HTR-8/SVneo (cell line): ENCODE measurements at regions not wholly inside any gene's neighbourhood (a gene's known extent, or its start where the extent isn't known, plus 50 kb on each side); places are given as distances from the start of the nearest gene placed in this dataset.
"Not testable (repeated sequence)": the region's sequence is repeated elsewhere in the genome, so short reads cannot be mapped to it uniquely, and the experiment has no call there.

ENCODE experiments used
- DNase-seq: peaks from one replicate; pipeline ENCODE4 v3.0.0; 2011; ENCODE audit warnings: low spot score, mixed read lengths; ENCODE audit not compliant: insufficient read length
- FAIRE-seq: peaks from 2 replicates; lab custom pipeline; 2011; peaks lifted over from hg19 to GRCh38; lab: Jason Lieb, UNC

DNA sequence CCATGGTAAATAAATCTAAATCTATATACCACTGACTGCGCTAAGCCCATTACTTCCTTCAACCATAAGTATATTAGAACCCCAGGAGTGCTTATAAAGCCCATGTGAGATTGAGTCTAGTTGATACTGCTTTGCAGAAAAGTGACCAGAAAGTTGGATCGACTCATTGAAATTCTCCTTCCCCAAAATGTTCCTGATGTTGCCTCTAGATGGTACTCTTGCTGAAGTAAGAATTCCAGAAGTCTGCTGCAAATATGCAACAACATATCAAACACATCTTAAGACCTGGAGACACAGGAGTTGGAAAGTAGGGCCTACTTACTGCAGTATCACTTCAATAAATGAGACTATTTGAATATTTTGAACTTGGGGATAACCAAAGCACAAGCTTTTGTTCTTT is 550.8 kb downstream of the IPMK start:
- DNase-seq (no peak), FAIRE-seq (no peak)

DNA sequence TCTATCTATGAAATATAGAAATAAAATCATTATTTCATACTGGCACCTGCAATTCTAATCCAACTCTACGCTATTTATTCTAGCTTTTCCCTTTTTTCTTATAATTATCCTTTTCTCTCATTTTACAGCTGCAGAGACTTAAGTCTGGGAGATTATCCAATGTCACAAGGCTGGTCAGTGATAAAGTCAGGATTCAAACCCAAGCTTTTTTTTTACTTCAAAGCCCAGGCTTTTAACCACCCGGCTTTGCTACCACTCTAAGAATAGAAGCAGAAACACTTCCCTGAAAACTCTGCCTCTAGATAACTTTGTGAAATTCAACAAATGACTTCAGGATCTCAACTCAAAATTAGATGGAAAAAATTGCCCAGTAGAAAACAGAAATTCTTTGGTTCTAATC is 552.5 kb downstream of the IPMK start:
- no peak for DNase-seq
- FAIRE-seq: no peak

DNA sequence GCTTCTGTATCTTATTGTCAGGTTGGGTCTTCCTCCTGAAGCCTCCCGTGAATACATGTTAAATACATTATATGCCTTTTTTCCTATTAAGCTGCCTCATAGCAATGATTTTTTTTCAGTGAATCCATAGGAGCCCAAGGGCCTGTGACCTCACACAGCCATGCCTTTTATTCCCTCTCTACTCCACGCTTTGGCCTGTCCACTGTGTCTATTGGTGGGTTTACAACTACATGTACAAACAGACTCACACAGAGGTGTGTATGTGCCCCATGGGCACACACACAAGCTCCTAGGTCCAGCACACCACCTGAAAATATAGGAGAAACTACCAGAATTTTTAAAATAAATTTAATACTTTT is 560.4 kb downstream of the IPMK start:
- FAIRE-seq (no peak), DNase-seq (no peak)

DNA sequence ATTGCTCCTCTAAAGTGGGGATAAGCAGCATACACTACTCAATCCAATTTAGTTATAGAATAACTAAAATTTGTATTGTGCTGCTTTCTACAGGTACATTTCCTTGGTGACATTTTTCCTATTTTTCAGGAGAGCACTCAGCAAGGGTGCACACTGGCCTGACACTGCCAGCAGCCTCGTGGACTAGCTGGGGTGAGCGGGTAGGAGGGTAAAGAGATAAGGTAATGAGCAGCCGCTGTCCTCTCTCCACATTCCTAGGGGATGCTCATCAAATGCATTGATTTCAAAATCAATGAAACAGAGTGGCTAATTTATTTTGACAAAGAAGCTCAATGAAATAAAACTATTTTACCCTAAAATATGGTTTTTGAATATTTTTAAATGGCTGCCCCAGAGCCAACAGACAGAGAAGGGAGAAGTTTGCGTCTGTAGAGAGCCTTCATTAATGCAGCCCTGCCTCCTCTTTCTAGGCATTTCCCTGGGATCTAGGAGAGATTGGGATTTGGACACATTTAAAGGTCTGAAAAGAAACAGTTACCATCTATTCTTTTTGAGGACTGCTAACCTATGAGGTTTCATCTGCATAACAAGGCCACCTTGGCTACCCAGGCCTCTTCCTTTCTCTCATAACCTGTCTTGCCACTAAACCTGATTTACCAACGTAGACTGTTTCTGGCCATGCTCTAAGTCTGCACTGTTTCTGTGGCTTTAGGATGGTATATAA is 561.0 kb downstream of the IPMK start:
- DNase-seq (no peak), FAIRE-seq (no peak)

DNA sequence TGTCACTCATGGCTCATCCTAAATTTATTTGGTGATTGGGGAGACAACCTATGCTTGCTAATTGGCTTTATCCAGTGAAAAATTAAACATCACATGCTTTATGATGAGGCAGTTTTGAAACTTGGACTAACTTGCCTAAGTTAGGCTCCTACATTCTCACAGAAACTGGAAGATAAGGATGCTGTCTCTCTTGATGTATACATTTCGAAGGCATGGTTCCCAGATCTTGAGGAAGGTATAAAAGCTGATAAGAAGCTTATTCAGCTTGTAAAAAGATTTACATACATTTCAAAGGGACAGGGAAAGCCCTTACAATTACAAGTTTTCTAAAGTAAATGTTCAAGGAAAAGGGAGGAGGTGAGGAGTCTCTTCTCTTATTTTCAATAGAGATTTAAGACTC is 561.7 kb downstream of the IPMK start:
- FAIRE-seq (no peak), DNase-seq (no peak)

DNA sequence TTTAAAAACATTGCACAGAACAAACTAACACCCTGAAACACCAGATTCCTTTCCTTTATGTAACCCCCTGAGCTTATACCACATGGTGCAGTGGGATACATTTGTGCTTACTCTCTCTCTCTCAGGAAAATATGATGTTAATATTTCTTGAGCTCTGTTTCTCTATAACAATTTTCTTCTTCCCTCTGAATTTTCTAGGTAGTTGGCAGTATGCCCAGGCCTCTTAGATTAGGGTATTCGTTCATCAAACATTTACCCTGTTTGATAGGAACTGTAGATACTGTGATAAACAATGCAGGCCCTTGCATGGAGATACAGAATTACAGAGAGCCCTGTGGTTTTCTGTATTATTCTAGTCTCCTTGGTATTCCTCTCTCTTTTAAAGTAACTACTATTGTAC is 567.8 kb downstream of the IPMK start:
- FAIRE-seq (no peak), DNase-seq (no peak)

DNA sequence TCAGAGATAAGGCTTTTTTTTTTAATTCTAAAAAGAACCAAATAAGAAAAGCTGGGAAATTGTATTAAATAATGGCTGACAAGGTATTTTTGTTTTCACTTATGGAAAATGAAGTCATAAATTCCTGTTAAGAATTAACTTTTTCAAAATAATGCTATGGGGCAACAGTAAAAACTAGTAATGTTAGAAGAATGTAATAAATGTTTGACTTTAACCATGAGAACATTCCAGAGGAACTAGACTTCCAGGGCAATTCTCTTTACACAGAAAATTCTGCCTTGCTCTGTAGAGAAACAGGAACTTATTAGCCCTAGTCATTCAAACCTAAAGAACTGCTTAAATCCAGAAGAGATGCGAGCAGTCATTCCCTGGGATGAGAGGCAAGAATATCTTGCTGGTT is 571.1 kb downstream of the IPMK start:
- DNase-seq (peak; percentile 23), FAIRE-seq (no peak)

DNA sequence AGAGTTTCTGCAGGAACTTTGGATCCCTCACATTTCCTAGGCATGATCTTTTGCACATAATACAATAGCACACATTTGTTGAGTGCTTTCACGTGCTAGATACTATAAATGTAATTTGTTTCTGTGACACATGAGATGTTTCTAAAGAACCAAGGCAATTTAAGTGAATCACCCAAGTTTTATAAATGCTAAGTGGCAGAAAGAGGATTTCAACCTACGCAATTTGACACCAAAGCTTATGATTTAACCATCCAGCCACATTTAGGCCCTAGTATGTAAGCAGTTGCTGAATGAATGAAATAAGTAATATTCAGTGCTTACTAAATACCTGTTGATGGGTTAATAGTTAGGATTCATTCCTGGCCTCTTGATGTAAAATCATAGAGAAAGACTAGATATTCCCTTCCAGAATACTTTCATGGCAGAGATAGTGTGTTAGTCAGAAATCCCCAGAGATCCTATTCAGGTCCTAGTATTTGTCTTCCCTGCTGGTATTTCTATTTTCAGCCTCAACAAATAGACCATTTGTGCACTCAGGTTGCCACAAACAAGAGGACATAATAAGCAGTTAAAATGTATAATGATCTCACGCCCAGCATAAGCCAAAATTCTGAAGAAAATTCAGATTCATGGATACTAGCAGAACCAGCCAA is 572.6 kb downstream of the IPMK start:
- DNase-seq: no peak
- FAIRE-seq: no peak

DNA sequence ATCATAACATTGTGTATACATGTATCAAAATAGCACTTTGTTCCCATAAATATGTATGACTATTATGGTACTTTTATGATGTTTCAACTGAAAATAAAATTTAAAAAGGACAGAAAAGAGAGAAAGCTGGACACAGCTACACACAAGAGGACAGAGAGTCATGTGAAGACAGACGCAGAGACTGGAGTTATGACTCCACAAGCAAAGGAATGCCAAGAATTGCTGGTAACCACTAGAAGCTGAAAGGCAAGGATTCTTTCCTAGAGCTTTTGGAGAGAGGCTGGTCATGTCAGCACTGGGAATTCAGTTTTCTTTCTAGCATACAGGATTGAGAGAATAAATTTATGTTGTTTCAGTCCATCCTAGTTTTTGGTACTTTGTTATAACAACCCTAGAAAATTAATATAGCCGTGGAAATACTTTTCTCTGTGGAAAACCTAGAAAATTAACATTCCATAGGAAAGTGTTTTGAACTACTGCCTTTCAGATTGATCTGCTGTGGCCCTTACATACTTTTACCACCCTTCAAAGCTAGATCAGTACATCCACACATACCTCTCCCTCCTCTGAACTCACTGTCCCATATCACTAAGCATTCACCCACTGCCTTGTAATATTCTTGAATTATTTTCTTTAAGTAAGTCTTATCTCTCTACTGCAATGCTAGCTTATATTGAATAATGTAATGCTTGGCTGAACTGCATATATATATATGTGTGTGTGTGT is 575.3 kb downstream of the IPMK start:
- FAIRE-seq (no peak), DNase-seq (peak; percentile 23)

DNA sequence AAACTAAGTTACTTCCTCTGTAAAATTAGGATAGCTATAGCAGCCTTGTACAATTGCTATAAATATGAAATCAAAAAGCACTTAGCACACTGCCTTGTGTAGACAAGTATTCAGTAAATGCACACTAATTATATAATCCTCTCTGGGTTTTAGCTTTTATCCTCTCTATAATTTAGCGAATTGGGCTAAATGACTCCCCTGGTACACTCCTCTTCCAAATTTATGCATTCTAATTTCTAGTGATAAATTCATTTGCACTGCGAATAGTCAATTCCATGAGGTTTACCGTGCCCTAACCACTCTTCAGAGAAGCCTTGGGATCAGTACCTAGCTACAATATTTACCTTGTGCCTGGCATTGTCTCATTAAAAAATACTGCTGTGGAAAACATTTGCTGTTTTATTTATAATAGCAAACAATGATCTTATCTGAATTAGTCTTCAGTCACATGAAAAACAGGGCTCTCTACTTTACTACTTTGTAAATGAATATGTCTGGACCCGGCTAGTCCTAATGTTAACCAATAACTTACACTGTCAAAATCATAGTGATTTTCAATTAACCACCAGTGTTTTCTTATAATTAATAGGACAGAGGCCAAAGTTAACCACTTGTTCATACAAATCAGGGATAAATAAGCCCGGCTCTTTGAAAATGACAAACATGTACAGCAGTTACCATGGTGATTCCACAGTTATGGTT is 577.9 kb downstream of the IPMK start:
- FAIRE-seq: no peak
- no peak for DNase-seq

DNA sequence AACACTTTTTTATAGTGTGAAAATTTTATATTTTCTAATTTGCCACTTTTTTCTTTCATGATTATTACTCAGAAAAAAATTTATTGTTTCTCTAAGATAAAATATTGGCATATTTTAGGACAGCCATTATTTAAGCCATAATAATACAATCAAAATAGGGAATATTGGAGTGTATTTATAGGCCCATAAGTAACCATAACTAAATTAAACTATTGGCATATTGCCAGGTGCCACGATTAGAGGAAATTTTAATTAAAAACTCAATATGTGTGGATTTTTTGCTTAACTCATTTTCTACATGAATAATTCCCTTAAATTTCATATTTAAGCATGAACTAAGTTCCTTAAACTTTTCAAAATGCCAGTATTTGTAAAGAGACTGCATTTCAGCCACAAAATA is 587.8 kb downstream of the IPMK start:
- no peak for FAIRE-seq
- DNase-seq: no peak

DNA sequence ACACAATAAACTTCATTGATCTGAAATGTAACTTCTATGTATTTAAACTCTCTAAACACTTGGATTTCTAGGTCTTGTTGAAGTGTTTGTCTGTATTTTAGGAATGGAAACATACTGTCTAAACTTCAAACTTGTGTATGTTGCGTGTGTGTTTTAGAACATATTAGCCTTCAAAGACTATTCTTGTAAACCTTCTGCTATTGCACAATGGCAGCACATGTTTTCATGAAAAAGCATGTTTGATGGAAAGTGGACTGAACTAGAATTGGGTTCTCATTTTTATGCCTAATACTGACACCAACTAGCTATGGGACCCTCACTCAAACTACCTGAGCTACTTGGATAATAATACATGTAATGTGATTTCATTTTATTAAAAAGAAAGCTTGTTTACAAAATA is 592.6 kb downstream of the IPMK start:
- DNase-seq (no peak), FAIRE-seq (no peak)

DNA sequence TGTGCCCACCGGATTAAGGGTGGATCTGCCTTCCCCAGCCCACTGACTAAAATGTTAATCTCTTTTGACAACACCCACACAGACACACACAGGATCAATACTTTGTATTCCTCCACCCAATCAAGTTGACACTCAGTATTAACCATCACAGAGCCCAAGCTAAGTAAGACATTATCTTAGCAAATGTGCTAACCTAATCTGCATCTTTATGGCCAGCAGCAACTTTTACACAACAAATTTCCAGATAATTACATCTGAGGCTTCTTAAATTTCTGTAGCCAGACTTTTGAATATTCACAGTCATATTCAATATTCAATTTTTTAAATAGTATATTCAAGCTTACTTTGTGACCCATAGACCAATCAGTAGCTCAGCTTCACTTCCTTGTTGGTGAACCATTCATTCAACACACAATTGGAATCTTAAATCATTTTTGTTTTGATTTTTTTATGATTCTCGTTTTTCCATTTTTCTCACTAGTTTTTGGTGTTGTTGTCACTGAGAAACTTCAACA is 594.2 kb downstream of the IPMK start:
- DNase-seq (no peak), FAIRE-seq (no peak)

DNA sequence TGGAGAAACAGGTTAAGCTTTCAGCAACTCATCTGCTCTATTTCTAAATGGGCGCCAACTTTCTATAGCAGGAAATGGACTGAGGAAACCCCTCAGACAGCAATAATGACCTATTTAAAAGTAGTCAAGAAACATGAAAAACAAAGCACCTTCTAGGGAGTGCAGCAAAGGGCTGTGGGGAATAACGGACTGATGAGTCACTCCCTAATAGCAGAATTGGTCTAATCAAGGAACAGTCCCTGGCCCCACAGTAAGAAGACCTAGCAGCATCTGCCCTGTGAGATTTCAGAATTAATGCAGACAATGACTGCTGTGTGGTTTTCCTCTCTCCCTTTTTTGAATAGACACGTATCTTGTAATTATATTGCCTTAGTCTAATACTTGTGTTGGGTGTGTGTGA is 602.9 kb downstream of the IPMK start:
- DNase-seq (no peak), FAIRE-seq (no peak)

DNA sequence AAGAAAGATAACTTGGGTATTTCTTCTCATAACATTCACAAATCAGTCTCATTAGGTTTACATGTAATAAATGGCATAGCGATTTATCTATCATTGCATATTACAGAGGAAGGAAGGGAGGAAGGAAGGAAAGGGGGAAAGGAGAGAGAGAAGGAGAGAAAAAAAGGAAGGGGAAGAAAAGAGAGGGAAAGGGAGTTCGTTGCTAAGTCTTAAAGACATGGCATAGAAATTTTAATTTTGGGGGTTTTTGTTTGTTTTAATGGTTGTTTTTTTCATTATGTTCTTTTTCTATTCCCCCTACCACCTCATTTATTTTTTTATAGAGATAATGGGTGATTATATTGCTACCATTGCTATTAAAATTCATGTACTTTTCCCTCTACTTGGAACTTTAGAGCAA is 604.3 kb downstream of the IPMK start:
- DNase-seq (no peak), FAIRE-seq (no peak)

DNA sequence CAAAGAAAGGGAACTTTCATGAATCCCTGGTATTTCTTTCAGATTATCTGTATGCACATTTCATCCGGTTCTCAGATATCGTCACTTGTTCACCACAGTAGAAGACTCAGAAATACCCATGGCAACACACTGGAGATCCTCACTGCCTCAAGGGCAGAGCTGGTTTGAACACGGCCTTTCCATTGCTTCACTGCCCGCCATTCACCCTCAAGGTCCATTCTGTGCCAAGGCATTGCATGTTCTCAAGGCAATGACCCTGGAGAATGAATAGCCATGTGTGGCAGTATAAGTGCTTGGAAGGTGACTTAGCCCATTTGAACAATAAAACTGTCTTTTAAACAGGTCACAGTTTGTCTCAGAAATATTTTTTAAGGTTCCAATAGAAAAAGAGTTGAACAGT is 606.5 kb downstream of the IPMK start:
- DNase-seq: no peak
- no peak for FAIRE-seq

DNA sequence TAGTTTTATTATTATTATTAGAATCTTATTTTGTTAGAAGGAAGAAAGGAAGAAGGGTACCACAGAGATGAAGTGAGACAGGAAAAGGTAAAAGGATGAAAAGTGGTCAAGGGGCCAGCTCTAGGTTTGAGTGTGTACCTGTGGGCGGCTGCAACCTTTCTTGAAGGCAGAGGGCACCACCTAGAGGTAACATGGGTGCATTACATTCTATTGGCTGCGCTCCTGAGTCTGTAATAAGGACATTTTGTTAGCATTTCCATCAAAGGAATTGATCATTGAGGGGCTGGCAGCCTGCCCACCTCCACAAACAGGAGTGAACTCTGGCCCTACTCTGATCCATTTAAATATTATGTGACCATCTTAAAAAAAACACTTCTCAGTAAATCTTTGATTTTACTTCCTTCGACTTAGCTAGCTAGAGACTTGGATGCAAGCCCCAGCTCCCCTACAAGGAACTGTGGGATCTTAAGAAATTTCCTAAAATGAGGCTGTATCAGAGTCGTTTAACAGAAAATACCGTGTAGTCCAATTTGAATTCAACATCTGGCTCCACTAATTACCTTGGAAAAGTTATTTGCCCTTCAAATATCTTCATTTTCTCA is 610.4 kb downstream of the IPMK start:
- FAIRE-seq: no peak
- DNase-seq: peak; percentile 25

DNA sequence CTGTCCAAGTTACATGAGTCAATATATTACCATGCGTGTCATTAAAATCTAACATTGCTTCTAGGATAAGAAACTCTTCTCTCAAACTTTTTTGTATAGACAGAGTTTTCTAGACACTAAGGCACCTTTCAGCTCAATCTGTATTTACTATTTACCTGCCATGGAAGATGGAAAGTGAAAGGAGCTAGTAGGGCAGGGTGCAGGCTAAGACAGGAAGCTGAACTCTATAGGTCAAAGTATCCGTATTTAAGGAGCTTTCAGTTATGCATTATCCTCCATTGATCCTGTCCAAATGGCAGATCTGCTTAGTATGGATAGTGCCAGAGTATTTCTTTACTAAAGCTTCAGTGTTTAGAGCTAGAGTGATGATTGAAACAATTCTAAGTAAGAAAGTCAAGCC is 612.8 kb downstream of the IPMK start:
- no peak for FAIRE-seq
- no peak for DNase-seq

DNA sequence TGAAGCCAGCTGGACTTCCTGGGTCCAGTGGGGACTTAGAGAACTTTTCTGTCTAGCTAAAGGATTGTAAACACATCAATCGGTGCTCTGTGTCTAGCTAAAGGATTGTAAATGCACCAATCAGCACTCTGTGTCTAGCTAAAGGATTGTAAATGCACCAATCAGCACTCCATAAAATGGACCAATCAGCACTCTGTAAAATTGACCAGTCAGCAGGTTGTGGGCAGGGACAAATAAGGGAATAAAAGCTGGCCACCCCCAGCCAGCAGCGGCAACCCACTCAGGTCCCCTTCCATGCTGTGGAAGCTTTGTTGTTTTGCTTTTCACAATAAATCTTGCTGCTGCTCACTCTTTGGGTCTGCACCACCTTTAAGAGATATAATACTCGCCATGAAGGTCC is 622.6 kb downstream of the IPMK start:
- not testable (repeated sequence) for FAIRE-seq, DNase-seq

DNA sequence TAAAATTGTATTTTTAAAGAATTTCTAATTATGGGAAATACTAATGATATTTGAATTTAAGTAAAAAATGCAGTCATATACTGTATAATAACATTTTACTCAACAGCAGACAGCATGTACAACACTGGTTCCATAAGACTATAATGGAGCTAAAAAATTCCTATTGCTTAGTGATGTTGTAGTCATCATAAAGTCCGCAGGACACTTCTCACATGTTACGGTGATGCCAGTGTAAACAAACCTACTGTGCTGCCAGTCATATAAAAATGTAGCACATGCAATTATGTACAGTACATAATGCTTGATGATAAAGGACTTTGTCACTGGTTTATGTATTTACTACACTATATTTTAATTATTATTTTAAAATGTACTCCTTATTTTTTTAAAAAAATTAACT is 629.3 kb downstream of the IPMK start:
- DNase-seq: no peak
- no peak for FAIRE-seq
